SK-N-SH (cell line): ENCODE measurements at regions not wholly inside any gene's neighbourhood (a gene's known extent, or its start where the extent isn't known, plus 50 kb on each side); places are given as distances from the start of the nearest gene placed in this dataset.

Experiments used
- CTCF ChIA-PET: fragments of 300-600, 350-600 bp; formaldehyde crosslinking; extraction: SDS; loops from one replicate; lab custom pipeline; 2021; lab: Yijun Ruan, JAX
- POLR2A ChIA-PET: fragments of 350-600 bp; sonication (Branson Sonifier 250); formaldehyde crosslinking; extraction: SDS; loops from one replicate; lab custom pipeline; 2020; ENCODE audit warnings: antibody characterized with exemption, inconsistent platforms; lab: Yijun Ruan, JAX
- DNase-seq: peaks from one replicate; pipeline ENCODE4 v3.0.0; 2012
- H2AFZ ChIP-seq: fragments of 200-600 bp; sonication (generic); 2 replicates; pipeline ENCODE4 v1.8.1; 2016; ENCODE audit warnings: antibody characterized with exemption, mild to moderate bottlenecking, low read depth
- H3F3A ChIP-seq: fragments of 200-600 bp; sonication (generic); replicated peaks from 2 replicates; pipeline ENCODE3; 2016; ENCODE audit warnings: antibody characterized with exemption, mild to moderate bottlenecking; ENCODE audit not compliant: insufficient read depth
- H3K27ac ChIP-seq, 2 experiments: fragments of 200-500 bp in 1 of 2; fragments of 200-600 bp in 1 of 2; sonication (Bioruptor generic) in 1 of 2; sonication (generic), shearing (Covaris generic) in 1 of 2; 2 replicates each; pipeline versions ENCODE4 v1.5.1 to v1.6.1; 2014 to 2016; ENCODE audit warnings: low read depth in 2 of 2, inconsistent platforms in 1 of 2, low read length in 1 of 2, mild to moderate bottlenecking in 1 of 2, mixed read lengths in 1 of 2
- H3K27me3 ChIP-seq: fragments of 200-600 bp; sonication (generic), shearing (Covaris generic); 2 replicates; pipeline ENCODE4 v1.6.1; 2016; ENCODE audit warnings: mixed run types; ENCODE audit not compliant: insufficient read depth
- H3K36me3 ChIP-seq, 2 experiments: fragments of 200-500 bp in 1 of 2; fragments of 200-600 bp in 1 of 2; sonication (Bioruptor generic) in 1 of 2; sonication (generic) in 1 of 2; replicated peaks in 1 of 2; 2 replicates each; pipeline versions ENCODE3 to v1.5.1; 2014 to 2016; ENCODE audit warnings: low read length in 1 of 2, mild to moderate bottlenecking in 1 of 2; ENCODE audit not compliant: insufficient read depth in 2 of 2, control insufficient read depth in 1 of 2
- H3K4me1 ChIP-seq, 2 experiments: fragments of 200-500 bp in 1 of 2; fragments of 200-600 bp in 1 of 2; sonication (Bioruptor generic) in 1 of 2; sonication (generic), shearing (Covaris generic) in 1 of 2; 2 replicates each; pipeline versions ENCODE4 v1.5.1 to v1.6.1; 2014 to 2016; ENCODE audit warnings: low read depth in 1 of 2, low read length in 1 of 2, mixed run types in 1 of 2; ENCODE audit not compliant: insufficient read depth in 2 of 2, control insufficient read depth in 1 of 2
- H3K4me2 ChIP-seq: fragments of 200-600 bp; sonication (generic), shearing (Covaris generic); 2 replicates; pipeline ENCODE4 v1.6.1; 2017; ENCODE audit warnings: mixed run types
- H3K4me3 ChIP-seq, 2 experiments: fragments of 200-500 bp in 1 of 2; fragments of 200-600 bp in 1 of 2; sonication (Bioruptor generic) in 1 of 2; sonication (generic), shearing (Covaris generic) in 1 of 2; 2 replicates each; pipeline versions ENCODE4 v1.5.1 to v1.8.1; 2014 to 2016; ENCODE audit warnings: low read depth in 2 of 2, inconsistent platforms in 1 of 2, low read length in 1 of 2, mild to moderate bottlenecking in 1 of 2, mixed read lengths in 1 of 2, moderate library complexity in 1 of 2
- H3K79me2 ChIP-seq: fragments of 200-600 bp; sonication (generic); 2 replicates; pipeline ENCODE4 v1.8.1; 2017; ENCODE audit warnings: mild to moderate bottlenecking; ENCODE audit not compliant: insufficient read depth
- H3K9ac ChIP-seq: fragments of 200-600 bp; sonication (generic); 2 replicates; pipeline ENCODE4 v1.6.1; 2017; ENCODE audit warnings: mixed run types
- H3K9me2 ChIP-seq: fragments of 200-600 bp; sonication (generic); 2 replicates; pipeline ENCODE4 v1.6.1; 2017; ENCODE audit warnings: mixed run types
- H3K9me3 ChIP-seq: fragments of 200-600 bp; sonication (generic); 2 replicates; pipeline ENCODE4 v1.6.1; 2017; ENCODE audit warnings: mixed run types, mild to moderate bottlenecking, moderate library complexity
- H4K20me1 ChIP-seq: fragments of 200-600 bp; sonication (generic); 2 replicates; pipeline ENCODE4 v1.6.1; 2017; ENCODE audit warnings: mild to moderate bottlenecking, mixed run types; ENCODE audit not compliant: insufficient read depth
- CHD2 ChIP-seq: fragments of 150-350 bp; IDR thresholded peaks from 2 replicates; pipeline ENCODE4 v1.6.1; 2018; ENCODE audit warnings: low read length; ENCODE audit not compliant: partially characterized antibody
- ELF1 ChIP-seq: IDR thresholded peaks from 2 replicates; pipeline ENCODE4 v1.4.0; 2012
- EP300 ChIP-seq, 2 experiments: IDR thresholded peaks; 2 replicates each; pipeline versions ENCODE4 v1.4.0 to v1.6.1; 2012; ENCODE audit warnings: borderline replicate concordance in 1 of 2, low read depth in 1 of 2, low read length in 1 of 2
- JUND ChIP-seq: IDR thresholded peaks from 2 replicates; pipeline ENCODE4 v1.4.0; 2012
- MXI1 ChIP-seq: IDR thresholded peaks from 2 replicates; pipeline ENCODE4 v1.6.1; 2012; ENCODE audit warnings: mild to moderate bottlenecking, low read depth, low read length, improper control_type of control experiment
- NRF1 ChIP-seq: IDR thresholded peaks from 2 replicates; pipeline ENCODE4 v1.6.1; 2012; ENCODE audit warnings: low read depth, mild to moderate bottlenecking, low read length
- RFX5 ChIP-seq: IDR thresholded peaks from 2 replicates; pipeline ENCODE4 v1.6.1; 2012; ENCODE audit warnings: mild to moderate bottlenecking, improper control_type of control experiment, low read length
- RXRA ChIP-seq: IDR thresholded peaks from 2 replicates; pipeline ENCODE4 v1.4.0; 2012; ENCODE audit warnings: low read depth, mild to moderate bottlenecking, borderline replicate concordance
- SIN3A ChIP-seq: IDR thresholded peaks from 2 replicates; pipeline ENCODE4 v1.6.1; 2012; ENCODE audit warnings: low read depth, mild to moderate bottlenecking, low read length, moderate library complexity, borderline replicate concordance
- TCF12 ChIP-seq: IDR thresholded peaks from 2 replicates; pipeline ENCODE4 v1.4.0; 2012
- TEAD4 ChIP-seq: IDR thresholded peaks from 2 replicates; pipeline ENCODE4 v1.4.0; 2012; ENCODE audit warnings: mild to moderate bottlenecking, borderline replicate concordance; ENCODE audit not compliant: insufficient read depth
- YY1 ChIP-seq: IDR thresholded peaks from 2 replicates; pipeline ENCODE4 v1.4.0; 2012; ENCODE audit warnings: low read depth, mild to moderate bottlenecking
- WGBS: methylation state at CpG from one replicate; pipeline ENCODE4 v1.1.6; 2017; ENCODE audit warnings: low lambda C conversion rate; 5-methylcytosine and 5-hydroxymethylcytosine counted together
- TF ChIP-seq, protein P1 (sequence below): IDR thresholded peaks from 2 replicates; pipeline ENCODE4 v1.4.0; 2012; ENCODE audit warnings: low read depth, borderline replicate concordance
- TF ChIP-seq, protein P2 (sequence below): IDR thresholded peaks from 2 replicates; pipeline ENCODE4 v1.6.1; 2012; ENCODE audit warnings: mild to moderate bottlenecking, low read depth, low read length, moderate library complexity
- TF ChIP-seq, protein P3 (sequence below): IDR thresholded peaks from 2 replicates; pipeline ENCODE4 v1.4.0; 2012; ENCODE audit warnings: low read depth
- TF ChIP-seq, protein P4 (sequence below): IDR thresholded peaks from 2 replicates; pipeline ENCODE4 v1.4.0; 2012; ENCODE audit warnings: low read depth, borderline replicate concordance

DNA sequence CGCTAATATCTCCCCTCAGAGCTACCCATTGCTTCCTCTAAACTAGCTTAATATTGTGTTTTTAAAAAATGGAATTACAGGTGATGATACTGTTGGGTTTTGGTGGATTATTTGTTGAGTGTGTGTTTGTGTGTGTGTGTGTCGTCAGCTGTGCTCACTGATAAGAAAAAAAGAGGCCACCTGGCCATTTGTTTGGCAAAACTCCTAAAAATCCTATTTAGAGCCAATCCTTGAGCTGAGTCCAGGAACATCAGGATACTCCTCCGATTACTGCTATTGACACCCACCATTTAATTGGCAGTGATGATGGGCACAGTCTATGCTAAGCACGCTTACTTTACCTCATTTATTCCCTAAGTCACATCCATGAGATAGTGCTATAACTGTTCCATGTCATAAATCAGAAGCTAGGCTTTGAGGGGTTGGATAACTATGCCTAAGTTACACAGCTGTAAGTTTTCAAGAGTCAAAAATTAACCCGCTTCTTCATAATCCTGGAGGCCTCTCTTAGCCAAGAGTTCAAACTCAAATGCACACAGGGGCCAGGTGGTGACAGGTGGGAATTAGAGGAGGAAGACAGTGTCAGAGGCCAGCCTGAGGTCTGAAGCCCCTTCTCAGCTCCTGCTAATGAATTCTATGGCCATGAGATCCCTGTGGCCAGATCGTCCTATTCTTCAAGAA, 1026.6 kb upstream of the TMEM132C start (continued):
- TF ChIP-seq MXI1 (no peak), YY1 (no peak), JUND (no peak)

DNA sequence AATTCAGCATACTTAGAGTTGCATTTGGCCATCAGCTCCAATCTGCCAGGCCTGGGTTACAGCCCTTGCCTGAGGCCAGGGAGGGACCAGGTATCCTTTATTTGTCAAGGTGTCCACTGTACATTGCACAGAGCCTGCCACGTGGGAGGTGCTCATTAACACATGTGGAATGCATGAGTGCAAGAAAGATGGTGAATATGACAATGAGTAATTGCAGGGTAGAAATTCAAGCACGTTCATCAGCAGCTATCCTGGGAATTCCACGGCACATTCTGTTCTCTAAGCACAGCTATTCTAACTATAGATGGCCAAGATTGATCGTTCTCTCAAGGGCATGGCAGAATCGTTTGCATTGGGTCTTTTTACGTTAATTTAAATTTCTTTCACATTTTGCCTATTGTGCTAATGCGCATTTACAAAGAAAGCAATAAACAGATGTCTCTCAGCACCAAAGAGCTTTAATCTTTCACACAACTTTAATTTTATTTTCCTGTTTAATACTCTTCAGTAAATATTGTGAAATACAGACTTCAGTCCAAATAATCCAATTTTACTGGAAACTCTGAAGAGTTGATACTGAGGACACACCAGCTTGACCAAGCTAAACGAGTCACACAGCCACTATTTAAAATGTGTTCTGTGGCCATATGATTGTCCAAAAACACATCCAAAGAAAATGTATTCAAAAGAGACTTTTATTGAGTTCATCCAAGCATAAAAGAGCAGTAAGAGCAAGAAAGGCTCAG, 1025.7 kb upstream of the TMEM132C start:
- Histone ChIP-seq H3K27ac (no peak overlapping the region), H3K4me1 (no peaks in the 10 kb centered on the region), H3K9me3 (no peaks in the 10 kb centered on the region), H3K4me2 (no peak overlapping the region), H3K9ac (no peak overlapping the region), H2AFZ (no peak overlapping the region), H3K9me2 (no peaks in the 10 kb centered on the region), H3F3A (no peaks in the 10 kb centered on the region), H4K20me1 (no peaks in the 10 kb centered on the region), H3K36me3 (no peaks in the 10 kb centered on the region), H3K4me3 (no peak overlapping the region), H3K27me3 (no peaks in the 10 kb centered on the region), H3K79me2 (no peaks in the 10 kb centered on the region)
- DNase-seq = no peak
- TF ChIP-seq, protein P1, sequence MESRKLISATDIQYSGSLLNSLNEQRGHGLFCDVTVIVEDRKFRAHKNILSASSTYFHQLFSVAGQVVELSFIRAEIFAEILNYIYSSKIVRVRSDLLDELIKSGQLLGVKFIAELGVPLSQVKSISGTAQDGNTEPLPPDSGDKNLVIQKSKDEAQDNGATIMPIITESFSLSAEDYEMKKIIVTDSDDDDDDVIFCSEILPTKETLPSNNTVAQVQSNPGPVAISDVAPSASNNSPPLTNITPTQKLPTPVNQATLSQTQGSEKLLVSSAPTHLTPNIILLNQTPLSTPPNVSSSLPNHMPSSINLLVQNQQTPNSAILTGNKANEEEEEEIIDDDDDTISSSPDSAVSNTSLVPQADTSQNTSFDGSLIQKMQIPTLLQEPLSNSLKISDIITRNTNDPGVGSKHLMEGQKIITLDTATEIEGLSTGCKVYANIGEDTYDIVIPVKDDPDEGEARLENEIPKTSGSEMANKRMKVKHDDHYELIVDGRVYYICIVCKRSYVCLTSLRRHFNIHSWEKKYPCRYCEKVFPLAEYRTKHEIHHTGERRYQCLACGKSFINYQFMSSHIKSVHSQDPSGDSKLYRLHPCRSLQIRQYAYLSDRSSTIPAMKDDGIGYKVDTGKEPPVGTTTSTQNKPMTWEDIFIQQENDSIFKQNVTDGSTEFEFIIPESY = no peak
- TF ChIP-seq RFX5 (no peak), CHD2 (no peak), EP300 (IDR thresholded peaks at IDR 0.05; ENCODE audit: borderline replicate concordance in 1 of 2, low read depth in 1 of 2, low read length in 1 of 2) (no peak), MXI1 (no peak), TEAD4 (no peak), ELF1 (no peak), SIN3A (no peak), TCF12 (no peak), NRF1 (no peak), RXRA (no peak)
- TF ChIP-seq, protein P2, sequence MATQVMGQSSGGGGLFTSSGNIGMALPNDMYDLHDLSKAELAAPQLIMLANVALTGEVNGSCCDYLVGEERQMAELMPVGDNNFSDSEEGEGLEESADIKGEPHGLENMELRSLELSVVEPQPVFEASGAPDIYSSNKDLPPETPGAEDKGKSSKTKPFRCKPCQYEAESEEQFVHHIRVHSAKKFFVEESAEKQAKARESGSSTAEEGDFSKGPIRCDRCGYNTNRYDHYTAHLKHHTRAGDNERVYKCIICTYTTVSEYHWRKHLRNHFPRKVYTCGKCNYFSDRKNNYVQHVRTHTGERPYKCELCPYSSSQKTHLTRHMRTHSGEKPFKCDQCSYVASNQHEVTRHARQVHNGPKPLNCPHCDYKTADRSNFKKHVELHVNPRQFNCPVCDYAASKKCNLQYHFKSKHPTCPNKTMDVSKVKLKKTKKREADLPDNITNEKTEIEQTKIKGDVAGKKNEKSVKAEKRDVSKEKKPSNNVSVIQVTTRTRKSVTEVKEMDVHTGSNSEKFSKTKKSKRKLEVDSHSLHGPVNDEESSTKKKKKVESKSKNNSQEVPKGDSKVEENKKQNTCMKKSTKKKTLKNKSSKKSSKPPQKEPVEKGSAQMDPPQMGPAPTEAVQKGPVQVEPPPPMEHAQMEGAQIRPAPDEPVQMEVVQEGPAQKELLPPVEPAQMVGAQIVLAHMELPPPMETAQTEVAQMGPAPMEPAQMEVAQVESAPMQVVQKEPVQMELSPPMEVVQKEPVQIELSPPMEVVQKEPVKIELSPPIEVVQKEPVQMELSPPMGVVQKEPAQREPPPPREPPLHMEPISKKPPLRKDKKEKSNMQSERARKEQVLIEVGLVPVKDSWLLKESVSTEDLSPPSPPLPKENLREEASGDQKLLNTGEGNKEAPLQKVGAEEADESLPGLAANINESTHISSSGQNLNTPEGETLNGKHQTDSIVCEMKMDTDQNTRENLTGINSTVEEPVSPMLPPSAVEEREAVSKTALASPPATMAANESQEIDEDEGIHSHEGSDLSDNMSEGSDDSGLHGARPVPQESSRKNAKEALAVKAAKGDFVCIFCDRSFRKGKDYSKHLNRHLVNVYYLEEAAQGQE = no peak
- TF ChIP-seq, protein P3, sequence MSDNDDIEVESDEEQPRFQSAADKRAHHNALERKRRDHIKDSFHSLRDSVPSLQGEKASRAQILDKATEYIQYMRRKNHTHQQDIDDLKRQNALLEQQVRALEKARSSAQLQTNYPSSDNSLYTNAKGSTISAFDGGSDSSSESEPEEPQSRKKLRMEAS = no peak
- TF ChIP-seq, protein P4, sequence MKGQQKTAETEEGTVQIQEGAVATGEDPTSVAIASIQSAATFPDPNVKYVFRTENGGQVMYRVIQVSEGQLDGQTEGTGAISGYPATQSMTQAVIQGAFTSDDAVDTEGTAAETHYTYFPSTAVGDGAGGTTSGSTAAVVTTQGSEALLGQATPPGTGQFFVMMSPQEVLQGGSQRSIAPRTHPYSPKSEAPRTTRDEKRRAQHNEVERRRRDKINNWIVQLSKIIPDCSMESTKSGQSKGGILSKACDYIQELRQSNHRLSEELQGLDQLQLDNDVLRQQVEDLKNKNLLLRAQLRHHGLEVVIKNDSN = no peak
- 22% methylated on average over 8 of the region's 8 CpGs for WGBS
- ChIA-PET CTCF (interaction anchor here (1.9 kb wide), 1 partner anchor 52 kb away, joined by 5 read pairs; no protein-coding TSS in a partner anchor), POLR2A (no interaction called here)
